Activated T-helper 2 cell treated with anti-CD3 and anti-CD28 coated beads, Interferon-gamma antibody, Interleukin-2, Interleukin-4, amounts not matched to agents 10 μg/mL and 5 μg/mL and 100 μg/mL, durations not matched to agents 14 hours and 24 hours and 36 hours (primary cell): ENCODE measurements at regions not wholly inside any gene's neighbourhood (a gene's known extent, or its start where the extent isn't known, plus 50 kb on each side); places are given as distances from the start of the nearest gene placed in this dataset.
"Not testable (repeated sequence)": the region's sequence is repeated elsewhere in the genome, so short reads cannot be mapped to it uniquely, and the experiment has no call there.

Experiments used
- DNase-seq: peaks from one replicate; pipeline ENCODE4 v3.0.0; 2021; ENCODE audit warnings: low spot score
- H3K27ac Mint-ChIP-seq: one replicate; pipeline ENCODE4 v1.8.0; 2021; ENCODE audit warnings: mixed read lengths
- H3K27me3 Mint-ChIP-seq: one replicate; pipeline ENCODE4 v1.8.0; 2021; ENCODE audit warnings: low read depth, mixed read lengths
- H3K36me3 Mint-ChIP-seq: one replicate; pipeline ENCODE4 v1.8.0; 2021; ENCODE audit warnings: low read depth, mixed read lengths
- H3K4me1 Mint-ChIP-seq: one replicate; pipeline ENCODE4 v1.8.0; 2021; ENCODE audit warnings: low read depth, mixed read lengths
- H3K4me3 Mint-ChIP-seq: one replicate; pipeline ENCODE4 v1.8.0; 2021; ENCODE audit warnings: low read depth, mild to moderate bottlenecking, moderate library complexity, mixed read lengths
- H3K9me3 Mint-ChIP-seq: one replicate; pipeline ENCODE4 v1.8.0; 2021; ENCODE audit warnings: mixed read lengths
- intact Hi-C: fragments of 100-400 bp; cut with micrococcal nuclease; formaldehyde crosslinking; loops from one replicate; pipeline ENCODE4 v1.15.1; 2023

GRCh38 chr9:85858056-85858750, 82.7 kb upstream of the NAA35 start:
- Mint-ChIP-seq H3K4me1 (no peaks in the 10 kb centered on the region), H3K27ac (no peak overlapping the region), H3K9me3 (no peaks in the 10 kb centered on the region), H3K36me3 (no peaks in the 10 kb centered on the region), H3K27me3 (no peaks in the 10 kb centered on the region), H3K4me3 (no peak overlapping the region)
- no peak for DNase-seq
- intact Hi-C loops = no loop called here

DNA sequence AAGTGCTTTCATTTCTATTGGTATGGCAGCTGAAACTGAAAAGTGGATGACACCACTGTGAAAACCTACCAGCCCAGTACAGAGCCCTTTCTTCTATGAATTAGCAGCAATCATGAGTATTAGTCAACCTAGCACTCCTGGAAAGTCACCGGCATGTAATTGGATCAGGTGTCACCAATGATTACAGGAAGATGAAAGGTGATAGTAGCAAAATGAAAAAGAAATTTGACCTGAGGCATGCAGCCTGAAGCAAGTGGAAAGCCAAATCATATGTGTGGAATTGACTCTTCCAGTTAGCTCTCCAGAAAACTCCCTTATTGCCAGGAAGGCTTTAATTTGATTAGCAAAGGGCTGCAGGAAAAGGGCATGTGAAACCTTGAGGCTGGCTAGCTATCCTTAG, 81.2 kb upstream of the NAA35 start:
- Mint-ChIP-seq H3K27me3 (no peaks in the 10 kb centered on the region), H3K4me1 (no peaks in the 10 kb centered on the region), H3K4me3 (no peak overlapping the region), H3K9me3 (no peaks in the 10 kb centered on the region), H3K27ac (no peak overlapping the region), H3K36me3 (no peaks in the 10 kb centered on the region)
- intact Hi-C loops = no loop called here
- no peak for DNase-seq

DNA sequence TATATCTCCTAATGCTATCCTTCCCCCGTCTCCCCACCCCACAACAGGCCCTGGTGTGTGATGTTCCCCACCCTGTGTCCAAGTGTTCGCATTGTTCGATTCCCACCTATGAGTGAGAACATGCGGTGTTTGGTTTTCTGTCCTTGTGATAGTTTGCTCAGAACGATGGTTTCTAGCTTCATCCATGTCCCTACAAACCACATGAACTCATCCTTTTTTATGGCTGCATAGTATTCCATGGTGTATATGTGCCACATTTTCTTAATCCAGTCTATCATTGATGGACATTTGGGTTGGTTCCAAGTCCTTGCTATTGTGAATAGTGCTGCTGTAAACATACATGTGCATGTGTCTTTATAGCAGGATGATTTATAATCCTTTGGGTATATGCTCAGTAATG, 79.1 kb upstream of the NAA35 start:
- H3K4me1 Mint-ChIP-seq, H3K27me3 Mint-ChIP-seq, H3K27ac Mint-ChIP-seq, intact Hi-C loops, H3K4me3 Mint-ChIP-seq, DNase-seq, H3K9me3 Mint-ChIP-seq, H3K36me3 Mint-ChIP-seq: not testable (repeated sequence)

GRCh38 chr9:85863875-85864274, 77.1 kb upstream of the NAA35 start:
- H3K9me3 Mint-ChIP-seq = no peaks in the 10 kb centered on the region
- intact Hi-C loops = no loop called here
- H3K27ac Mint-ChIP-seq = no peak overlapping the region
- no peaks in the 10 kb centered on the region for H3K36me3 Mint-ChIP-seq
- peaks cover 9% of the 10 kb centered on the region for H3K27me3 Mint-ChIP-seq
- H3K4me1 Mint-ChIP-seq = peaks cover 2% of the 10 kb centered on the region
- no peak for DNase-seq
- H3K4me3 Mint-ChIP-seq = no peak overlapping the region

GRCh38 chr9:85871008-85871407, 69.9 kb upstream of the NAA35 start:
- H3K4me3 Mint-ChIP-seq = no peak overlapping the region
- no peaks in the 10 kb centered on the region for H3K9me3 Mint-ChIP-seq
- no peaks in the 10 kb centered on the region for H3K4me1 Mint-ChIP-seq
- DNase-seq = no peak
- peaks cover 5% of the 10 kb centered on the region for H3K27me3 Mint-ChIP-seq
- H3K27ac Mint-ChIP-seq = no peak overlapping the region
- no peaks in the 10 kb centered on the region for H3K36me3 Mint-ChIP-seq
- intact Hi-C loops = no loop called here

DNA sequence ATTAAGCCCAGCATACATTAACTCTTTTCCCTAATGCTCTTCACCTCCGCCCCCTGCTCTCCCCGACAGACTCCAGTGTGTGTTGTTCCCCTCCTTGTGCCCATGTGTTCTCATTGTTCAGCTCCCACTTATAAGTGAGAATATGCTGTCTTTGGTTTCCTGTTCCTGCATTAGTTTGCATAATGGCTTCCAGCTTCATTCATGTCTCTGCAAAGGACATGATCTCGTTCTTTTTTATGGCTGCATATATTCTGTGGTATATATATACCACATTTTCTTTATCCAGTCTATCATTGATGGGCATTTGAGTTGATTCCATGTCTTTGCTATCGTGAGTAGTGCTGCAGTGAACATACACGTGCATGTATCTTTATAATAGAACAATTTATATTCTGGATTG, 69.3 kb upstream of the NAA35 start:
- intact Hi-C loops, H3K36me3 Mint-ChIP-seq, H3K4me1 Mint-ChIP-seq: not testable (repeated sequence)

DNA sequence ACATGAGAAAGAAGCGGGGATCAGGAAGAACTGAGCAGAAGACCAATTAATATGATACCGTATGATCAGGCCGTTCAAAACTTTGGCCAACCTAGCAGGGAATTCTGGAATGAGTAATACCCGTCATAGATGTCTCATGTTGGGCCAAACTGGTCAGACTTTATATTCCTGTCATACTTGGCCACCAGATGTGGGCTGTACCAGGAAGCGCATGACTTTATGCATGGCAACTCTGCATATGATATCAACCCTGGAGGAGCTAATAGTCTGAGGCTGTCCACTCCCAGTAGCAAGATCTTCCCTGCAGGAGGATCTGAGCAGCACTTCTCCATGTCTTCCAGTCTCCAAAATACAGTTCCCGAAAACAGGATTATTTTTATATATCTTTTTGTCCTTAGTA, 68.5 kb upstream of the NAA35 start:
- Mint-ChIP-seq H3K27ac (no peak overlapping the region), H3K4me3 (no peak overlapping the region), H3K27me3 (peaks cover 5% of the 10 kb centered on the region), H3K4me1 (no peaks in the 10 kb centered on the region), H3K36me3 (no peaks in the 10 kb centered on the region), H3K9me3 (no peaks in the 10 kb centered on the region)
- intact Hi-C loops = no loop called here
- no peak for DNase-seq

More for the DNA sequence above, 69.3 kb upstream of the NAA35 start:
- H3K27ac Mint-ChIP-seq, DNase-seq, H3K4me3 Mint-ChIP-seq, H3K27me3 Mint-ChIP-seq, H3K9me3 Mint-ChIP-seq: not testable (repeated sequence)

GRCh38 chr9:85876628-85877027, 64.3 kb upstream of the NAA35 start:
- Mint-ChIP-seq H3K27ac (no peak overlapping the region), H3K27me3 (peaks cover 2% of the 10 kb centered on the region), H3K4me1 (no peaks in the 10 kb centered on the region), H3K4me3 (no peak overlapping the region), H3K9me3 (no peaks in the 10 kb centered on the region), H3K36me3 (no peaks in the 10 kb centered on the region)
- intact Hi-C loops = no loop called here
- DNase-seq = no peak

DNA sequence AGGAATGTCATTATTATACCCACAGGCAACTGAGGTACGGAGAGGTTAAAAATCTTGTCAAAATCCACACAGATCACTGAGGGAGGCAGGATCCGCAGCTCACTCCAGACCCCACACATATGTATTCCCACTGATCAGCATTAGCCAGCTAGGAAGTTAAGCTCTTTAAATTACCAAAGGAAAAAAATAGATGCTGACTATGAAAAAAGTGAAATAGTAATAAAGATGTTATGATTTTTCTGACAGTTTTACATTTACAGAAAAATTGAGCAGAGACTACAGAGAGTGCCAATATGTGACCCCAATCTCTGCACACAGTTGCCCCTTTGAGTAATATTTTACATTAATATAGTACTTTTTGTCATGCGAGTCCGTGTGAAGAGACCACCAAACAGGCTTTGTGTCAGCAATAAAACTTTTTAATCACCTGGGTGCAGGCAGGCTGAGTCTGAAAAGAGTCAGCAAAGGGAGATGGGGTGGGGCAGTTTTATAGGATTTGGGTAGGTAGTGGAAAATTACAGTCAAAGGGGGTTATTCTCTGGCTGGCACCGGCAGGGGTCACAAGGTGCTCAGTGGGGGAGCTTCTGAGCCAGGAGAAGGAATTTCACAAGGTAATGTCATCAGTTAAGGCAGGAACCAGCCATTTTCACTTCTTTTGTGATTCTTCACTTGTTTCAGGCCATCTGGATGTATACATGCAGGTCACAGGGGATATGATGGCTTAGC, 61.9 kb upstream of the NAA35 start:
- H3K27ac Mint-ChIP-seq, intact Hi-C loops, H3K36me3 Mint-ChIP-seq, H3K9me3 Mint-ChIP-seq, H3K4me1 Mint-ChIP-seq, DNase-seq, H3K27me3 Mint-ChIP-seq, H3K4me3 Mint-ChIP-seq: not testable (repeated sequence)

GRCh38 chr9:85880507-85880906, 60.4 kb upstream of the NAA35 start:
- H3K4me1 Mint-ChIP-seq, H3K27me3 Mint-ChIP-seq, DNase-seq, H3K27ac Mint-ChIP-seq, intact Hi-C loops, H3K9me3 Mint-ChIP-seq, H3K4me3 Mint-ChIP-seq, H3K36me3 Mint-ChIP-seq: not testable (repeated sequence)

DNA sequence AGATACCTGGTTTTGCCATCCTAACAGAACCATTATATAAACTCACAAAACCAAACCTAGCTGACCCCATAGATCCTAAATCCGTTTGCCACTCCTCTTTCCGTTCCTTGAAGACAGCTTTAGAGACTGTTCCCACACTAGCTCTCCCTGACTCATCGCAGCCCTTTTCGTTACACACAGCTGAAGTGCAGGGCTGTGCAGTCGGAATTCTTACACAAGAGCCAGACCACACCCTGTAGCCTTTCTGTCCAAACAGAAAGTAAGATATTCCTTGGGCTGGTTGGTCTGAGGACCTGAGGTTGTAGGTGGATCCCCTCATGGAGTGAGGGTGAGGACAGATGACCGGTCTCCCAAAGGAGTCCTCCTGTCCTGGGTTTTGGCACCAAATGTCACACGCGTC, 56.7 kb upstream of the NAA35 start:
- no peaks in the 10 kb centered on the region for H3K36me3 Mint-ChIP-seq

DNA sequence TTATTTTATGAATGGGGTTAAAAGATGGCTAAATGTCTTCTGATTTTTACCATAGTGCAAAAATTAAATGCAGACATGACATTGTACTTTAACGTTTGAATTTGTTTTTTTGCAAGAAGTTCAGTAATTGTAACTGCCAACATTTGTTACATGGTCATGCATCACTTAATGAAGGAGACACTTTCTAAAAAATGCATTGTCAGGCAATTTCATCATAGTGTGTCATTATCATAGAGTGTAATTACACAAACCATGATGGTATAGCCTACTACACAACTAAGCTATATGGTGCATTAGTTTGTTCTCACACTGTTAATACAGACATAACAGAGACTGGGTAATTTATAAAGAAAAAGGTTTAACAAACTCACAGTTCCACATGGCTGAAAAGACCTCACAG, 50.0 kb upstream of the NAA35 start:
- no peaks in the 10 kb centered on the region for H3K4me1 Mint-ChIP-seq
- no peak for DNase-seq
- H3K36me3 Mint-ChIP-seq = no peaks in the 10 kb centered on the region
- no peak overlapping the region for H3K4me3 Mint-ChIP-seq
- H3K27ac Mint-ChIP-seq = no peak overlapping the region
- no peaks in the 10 kb centered on the region for H3K9me3 Mint-ChIP-seq
- intact Hi-C loops = no loop called here
- H3K27me3 Mint-ChIP-seq = peaks cover 9% of the 10 kb centered on the region

More for the DNA sequence above, 56.7 kb upstream of the NAA35 start:
- H3K4me3 Mint-ChIP-seq = no peak overlapping the region
- H3K9me3 Mint-ChIP-seq = no peaks in the 10 kb centered on the region
- H3K27ac Mint-ChIP-seq = no peak overlapping the region
- H3K27me3 Mint-ChIP-seq = peaks cover 3% of the 10 kb centered on the region
- intact Hi-C loops = no loop called here
- H3K4me1 Mint-ChIP-seq = no peaks in the 10 kb centered on the region
- DNase-seq = no peak
